ENCODE measurements at regions not wholly inside any gene's neighbourhood (a gene's known extent, or its start where the extent isn't known, plus 50 kb on each side); places are given as distances from the start of the nearest gene placed in this dataset.
"Not testable (repeated sequence)": the region's sequence is repeated elsewhere in the genome, so short reads cannot be mapped to it uniquely, and the experiment has no call there.

- DNase-seq (ENCODE audit: low spot score) (no peak), ATAC-seq (no peak)
- intact Hi-C loops (cut with DNase I) = no loop called here
Observed at GRCh38 chr14:98904677-98905076, 367.3 kb downstream of the BCL11B start.

GRCh38 chr14:98906123-98906995, 365.6 kb downstream of the BCL11B start:
- DNase-seq (ENCODE audit: low spot score) = peak; percentile 66
- peak; percentile 81 for ATAC-seq

GRCh38 chr14:98907271-98907670, 364.7 kb downstream of the BCL11B start:
- no peak for DNase-seq (ENCODE audit: low spot score)
- intact Hi-C loops (cut with DNase I) = no loop called here
- no peak for ATAC-seq

More at GRCh38 chr14:98906123-98906995, 365.6 kb downstream of the BCL11B start:
- intact Hi-C loops (cut with DNase I) = no loop called here

GRCh38 chr14:98908050-98908449, 363.9 kb downstream of the BCL11B start:
- DNase-seq (ENCODE audit: low spot score) (no peak), ATAC-seq (no peak)
- intact Hi-C loops (cut with DNase I) = no loop called here

- ATAC-seq (no peak), DNase-seq (ENCODE audit: low spot score) (no peak)
- intact Hi-C loops (cut with DNase I) = no loop called here
Observed at GRCh38 chr14:98909251-98909944, 362.6 kb downstream of the BCL11B start.

GRCh38 chr14:98910061-98910460, 361.9 kb downstream of the BCL11B start:
- intact Hi-C loops (cut with DNase I) = no loop called here
- no peak for DNase-seq (ENCODE audit: low spot score)
- no peak for ATAC-seq

GRCh38 chr14:98912655-98913054, 359.3 kb downstream of the BCL11B start:
- intact Hi-C loops (cut with DNase I) = no loop called here
- no peak for ATAC-seq
- DNase-seq (ENCODE audit: low spot score) = no peak

GRCh38 chr14:98913967-98914650, 357.9 kb downstream of the BCL11B start:
- no peak for DNase-seq (ENCODE audit: low spot score)
- peak; percentile 64 for ATAC-seq
- intact Hi-C loops (cut with DNase I) = no loop called here

GRCh38 chr14:98914942-98915341, 357.1 kb downstream of the BCL11B start:
- DNase-seq (ENCODE audit: low spot score) = no peak
- ATAC-seq = peak; percentile 47
- intact Hi-C loops (cut with DNase I) = no loop called here

- ATAC-seq (peak; percentile 75), DNase-seq (ENCODE audit: low spot score) (no peak)
- intact Hi-C loops (cut with DNase I) = no loop called here
Observed at GRCh38 chr14:98915625-98916024, 356.4 kb downstream of the BCL11B start.

GRCh38 chr14:98916036-98916435, 356.0 kb downstream of the BCL11B start:
- intact Hi-C loops (cut with DNase I) = no loop called here
- no peak for ATAC-seq
- DNase-seq (ENCODE audit: low spot score) = no peak

GRCh38 chr14:98916476-98916875, 355.5 kb downstream of the BCL11B start:
- intact Hi-C loops (cut with DNase I) = no loop called here
- ATAC-seq = no peak

GRCh38 chr14:98919434-98919833, 352.6 kb downstream of the BCL11B start:
- intact Hi-C loops (cut with DNase I) = no loop called here
- ATAC-seq (no peak), DNase-seq (ENCODE audit: low spot score) (peak; percentile 34)

More at GRCh38 chr14:98916476-98916875, 355.5 kb downstream of the BCL11B start:
- no peak for DNase-seq (ENCODE audit: low spot score)

GRCh38 chr14:98921306-98921705, 350.7 kb downstream of the BCL11B start:
- DNase-seq (ENCODE audit: low spot score); intact Hi-C loops (cut with DNase I); ATAC-seq: not testable (repeated sequence)

GRCh38 chr14:98923596-98923995, 348.4 kb downstream of the BCL11B start:
- intact Hi-C loops (cut with DNase I) = no loop called here
- DNase-seq (ENCODE audit: low spot score) (no peak), ATAC-seq (no peak)

GRCh38 chr14:98924046-98924445, 348.0 kb downstream of the BCL11B start:
- DNase-seq (ENCODE audit: low spot score) (peak; percentile 26), ATAC-seq (no peak)
- intact Hi-C loops (cut with DNase I) = no loop called here

- DNase-seq (ENCODE audit: low spot score) (peak; percentile 19), ATAC-seq (no peak)
- intact Hi-C loops (cut with DNase I) = no loop called here
Observed at GRCh38 chr14:98925354-98926040, 346.5 kb downstream of the BCL11B start.

GRCh38 chr14:98926146-98926545, 345.9 kb downstream of the BCL11B start:
- DNase-seq (ENCODE audit: low spot score) = peak; percentile 44
- no peak for ATAC-seq
- intact Hi-C loops (cut with DNase I) = no loop called here

GRCh38 chr14:98926801-98927200, 345.2 kb downstream of the BCL11B start:
- intact Hi-C loops (cut with DNase I) = no loop called here
- DNase-seq (ENCODE audit: low spot score) = no peak
- ATAC-seq = peak; percentile 59
